NCI-H2171 (cell line): ENCODE measurements at regions not wholly inside any gene's neighbourhood (a gene's known extent, or its start where the extent isn't known, plus 50 kb on each side); places are given as distances from the start of the nearest gene placed in this dataset.

Experiments
- DNase-seq: peaks from one replicate; lab custom pipeline; 2025; lab: John Stamatoyannopoulos, UW

GRCh38 chr7:11895337-11895736, 63.3 kb upstream of the THSD7A start:
- DNase-seq, result no peak

GRCh38 chr7:11896663-11897062, 64.7 kb upstream of the THSD7A start:
- DNase-seq, result no peak

- DNase-seq, result no peak
Observed at GRCh38 chr7:11899247-11899646, 67.2 kb upstream of the THSD7A start.

- DNase-seq, result no peak
Observed at GRCh38 chr7:11910253-11910652, 78.3 kb upstream of the THSD7A start.

- DNase-seq, result no peak
Observed at GRCh38 chr7:11911900-11912299, 79.9 kb upstream of the THSD7A start.

GRCh38 chr7:11914645-11915044, 82.6 kb upstream of the THSD7A start:
- DNase-seq, result no peak

- DNase-seq, result no peak
Observed at GRCh38 chr7:11923376-11923930, 91.5 kb upstream of the THSD7A start.

GRCh38 chr7:11931307-11931706, 99.3 kb upstream of the THSD7A start:
- no peak for DNase-seq

GRCh38 chr7:11934796-11935195, 102.8 kb upstream of the THSD7A start:
- no peak for DNase-seq

- DNase-seq, result no peak
Observed at GRCh38 chr7:11935905-11936304, 103.9 kb upstream of the THSD7A start.

GRCh38 chr7:11946794-11947193, 114.8 kb upstream of the THSD7A start:
- DNase-seq, result no peak

GRCh38 chr7:11950281-11950680, 118.3 kb upstream of the THSD7A start:
- DNase-seq, result no peak

GRCh38 chr7:11950942-11951341, 118.9 kb upstream of the THSD7A start:
- DNase-seq, result no peak

GRCh38 chr7:11951909-11952308, 119.9 kb upstream of the THSD7A start:
- no peak for DNase-seq

GRCh38 chr7:11952972-11953371, 121.0 kb upstream of the THSD7A start:
- DNase-seq, result no peak

GRCh38 chr7:11956991-11957390, 125.0 kb upstream of the THSD7A start:
- DNase-seq, result no peak

- DNase-seq, result no peak
Observed at GRCh38 chr7:11957956-11958355, 126.0 kb upstream of the THSD7A start.

GRCh38 chr7:11959121-11959520, 127.1 kb upstream of the THSD7A start:
- DNase-seq, result no peak

GRCh38 chr7:11960621-11961020, 128.6 kb upstream of the THSD7A start:
- DNase-seq, result no peak

GRCh38 chr7:11969643-11970042, 137.6 kb upstream of the THSD7A start:
- DNase-seq, result no peak

GRCh38 chr7:11970132-11970531, 138.1 kb upstream of the THSD7A start:
- DNase-seq, result no peak

GRCh38 chr7:11985376-11985775, 153.4 kb upstream of the THSD7A start:
- no peak for DNase-seq

GRCh38 chr7:11985971-11986370, 154.0 kb upstream of the THSD7A start:
- no peak for DNase-seq

GRCh38 chr7:11988186-11988585, 156.2 kb upstream of the THSD7A start:
- DNase-seq, result no peak

- no peak for DNase-seq
Observed at GRCh38 chr7:12002428-12002827, 170.4 kb upstream of the THSD7A start.
